OCI-LY7 (cell line): ENCODE measurements at regions not wholly inside any gene's neighbourhood (a gene's known extent, or its start where the extent isn't known, plus 50 kb on each side); places are given as distances from the start of the nearest gene placed in this dataset.

ENCODE experiments used
- BruUV-seq: library from RNA; stranded (reverse); fragments of 400-500 nt; replicated peaks from 2 replicates; lab custom pipeline; 2021; lab: Mats Ljungman, UMichigan
- CTCF ChIA-PET: fragments of 300-600 bp; sonication (Branson Sonifier 250); formaldehyde crosslinking; loops from one replicate; lab custom pipeline; 2022; ENCODE audit warnings: antibody characterized with exemption; ENCODE audit not compliant: unreplicated experiment; lab: Charles Lee
- POLR2A ChIA-PET: fragments of 300-600 bp; sonication (Branson Sonifier 250); formaldehyde crosslinking; loops from one replicate; lab custom pipeline; 2022; ENCODE audit warnings: antibody characterized with exemption; lab: Charles Lee
- DNase-seq: peaks from one replicate; pipeline ENCODE4 v3.0.0-alpha.2; 2015; ENCODE audit warnings: low spot score
- H2AFZ ChIP-seq: fragments of 200-600 bp; sonication (generic), shearing (Covaris generic); 2 replicates; pipeline ENCODE4 v1.6.1; 2014; ENCODE audit warnings: mild to moderate bottlenecking, antibody characterized with exemption, low read length, moderate library complexity
- H3K27ac ChIP-seq: fragments of 200-600 bp; sonication (generic); 2 replicates; pipeline ENCODE4 v1.5.1; 2014; ENCODE audit warnings: mixed run types, low read depth, mild to moderate bottlenecking, moderate library complexity, low read length, inconsistent platforms; ENCODE audit not compliant: poor library complexity, severe bottlenecking
- H3K36me3 ChIP-seq: fragments of 200-600 bp; sonication (generic); 2 replicates; pipeline ENCODE4 v1.6.1; 2014; ENCODE audit warnings: mild to moderate bottlenecking, antibody characterized with exemption, low read length, moderate library complexity, mixed read lengths; ENCODE audit not compliant: insufficient read depth
- H3K4me1 ChIP-seq: fragments of 200-600 bp; sonication (generic); 2 replicates; pipeline ENCODE4 v1.5.1; 2014; ENCODE audit warnings: mild to moderate bottlenecking, low read length; ENCODE audit not compliant: insufficient read depth, poor library complexity, severe bottlenecking
- H3K4me2 ChIP-seq: fragments of 200-600 bp; sonication (generic); 2 replicates; pipeline ENCODE4 v1.6.1; 2014; ENCODE audit warnings: mild to moderate bottlenecking, low read length
- H3K4me3 ChIP-seq: fragments of 200-600 bp; sonication (generic); 2 replicates; pipeline ENCODE4 v1.5.1; 2014; ENCODE audit warnings: mild to moderate bottlenecking, low read depth, low read length; ENCODE audit not compliant: poor library complexity, severe bottlenecking
- H3K79me2 ChIP-seq: fragments of 200-600 bp; sonication (generic); 2 replicates; pipeline ENCODE4 v1.6.1; 2016; ENCODE audit warnings: low read depth, mild to moderate bottlenecking, low read length, moderate library complexity, mixed read lengths; ENCODE audit not compliant: insufficient read depth
- H3K9me2 ChIP-seq: fragments of 200-600 bp; sonication (generic); 2 replicates; pipeline ENCODE4 v1.6.1; 2016; ENCODE audit warnings: mild to moderate bottlenecking, low read length, mixed read lengths; ENCODE audit not compliant: insufficient read depth
- H3K9me3 ChIP-seq: fragments of 200-600 bp; sonication (generic); 2 replicates; pipeline ENCODE4 v1.6.1; 2014; ENCODE audit warnings: mild to moderate bottlenecking, mixed run types, low read length, mixed read lengths
- H4K20me1 ChIP-seq: fragments of 200-600 bp; sonication (generic); 2 replicates; pipeline ENCODE4 v1.6.1; 2014; ENCODE audit warnings: mild to moderate bottlenecking, antibody characterized with exemption, low read length, moderate library complexity, mixed read lengths; ENCODE audit not compliant: insufficient read depth
- CTCF ChIP-seq: fragments of 200-600 bp; sonication (generic); conservative IDR thresholded peaks from 2 replicates; pipeline ENCODE4 v1.5.1; 2014; ENCODE audit warnings: mild to moderate bottlenecking, antibody characterized with exemption, low read length, moderate library complexity, mixed read lengths
- EZH2phosphoT487 ChIP-seq: fragments of 200-600 bp; sonication (generic); IDR thresholded peaks from 2 replicates; pipeline ENCODE4 v1.6.1; 2018; ENCODE audit warnings: low read depth, borderline replicate concordance, mild to moderate bottlenecking, mixed run types, antibody characterized with exemption, low read length, moderate library complexity, mixed read lengths
- intact Hi-C: fragments of 100-400 bp; cut with micrococcal nuclease; formaldehyde crosslinking; loops from one replicate; pipeline ENCODE4 v1.10.0; 2022; ENCODE audit not compliant: unreplicated experiment

- ChIA-PET CTCF (interaction anchor here (1.8 kb wide), 1 partner anchor 8 kb away, joined by 7 read pairs; no protein-coding TSS in a partner anchor), POLR2A (interaction anchor here (0.5 to 2.6 kb wide), 4 partner anchors 11 to 14 kb away, joined by 3 to 13 read pairs (median 6); no protein-coding TSS in a partner anchor)
- no peak for DNase-seq
- Histone ChIP-seq H3K9me2 (no peaks in the 10 kb centered on the region), H3K9me3 (no peaks in the 10 kb centered on the region), H2AFZ (peak overlapping the region; percentile 48), H3K36me3 (no peaks in the 10 kb centered on the region), H3K4me2 (no peak overlapping the region), H4K20me1 (no peaks in the 10 kb centered on the region), H3K4me1 (peaks cover 62% of the 10 kb centered on the region), H3K79me2 (no peaks in the 10 kb centered on the region), H3K27ac (no peak overlapping the region), H3K4me3 (no peak overlapping the region)
- no peak for TF ChIP-seq EZH2phosphoT487
- TF ChIP-seq CTCF: no peak
- no TSS peak for BruUV-seq
- intact Hi-C loops: no loop called here
Measured at GRCh38 chr6:113644861-113645575, 212.1 kb upstream of the MARCKS start.

DNA sequence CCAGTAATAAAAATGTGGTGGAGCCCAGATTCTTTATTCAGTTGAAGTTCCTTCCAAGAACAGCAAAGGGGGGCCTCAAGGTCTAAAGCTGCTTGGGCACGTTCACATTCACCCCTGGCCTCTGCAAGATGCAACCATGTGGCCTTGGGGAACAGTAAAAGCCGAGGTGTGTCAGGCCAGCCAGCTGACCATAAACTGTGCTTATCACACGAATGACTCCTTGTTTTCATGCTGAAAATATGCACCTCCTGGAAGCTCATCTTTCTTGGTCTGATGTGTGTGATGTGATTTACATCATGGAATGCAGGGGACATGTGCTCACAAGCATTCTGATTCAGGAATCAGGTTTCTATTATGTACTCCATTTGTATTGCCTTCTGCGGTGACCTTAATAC, 211.6 kb upstream of the MARCKS start:
- H3K4me1 ChIP-seq: peaks cover 64% of the 10 kb centered on the region
- BruUV-seq: no TSS peak
- no peak overlapping the region for H3K27ac ChIP-seq
- H3K9me2 ChIP-seq: no peaks in the 10 kb centered on the region
- DNase-seq: no peak
- intact Hi-C loops: no loop called here
- no peak for TF ChIP-seq CTCF
- no peak for TF ChIP-seq EZH2phosphoT487
- H3K36me3 ChIP-seq: no peaks in the 10 kb centered on the region
- no peaks in the 10 kb centered on the region for H3K9me3 ChIP-seq
- H3K79me2 ChIP-seq: no peaks in the 10 kb centered on the region
- peak overlapping the region; percentile 48 for H2AFZ ChIP-seq
- ChIA-PET CTCF (interaction anchor here (1.8 kb wide), 1 partner anchor 9 kb away, joined by 7 read pairs; no protein-coding TSS in a partner anchor), POLR2A (interaction anchor here (0.5 to 2.6 kb wide), 5 partner anchors 10 to 722 kb away, joined by 3 to 13 read pairs (median 4); no protein-coding TSS in a partner anchor)
- H4K20me1 ChIP-seq: no peaks in the 10 kb centered on the region
- no peak overlapping the region for H3K4me3 ChIP-seq
- H3K4me2 ChIP-seq: no peak overlapping the region

GRCh38 chr6:113645986-113646385, 211.2 kb upstream of the MARCKS start:
- CTCF ChIA-PET: interaction anchor here (1.8 kb wide), 1 partner anchor 9 kb away, joined by 7 read pairs; no protein-coding TSS in a partner anchor
- H3K9me2 ChIP-seq: no peaks in the 10 kb centered on the region
- H3K36me3 ChIP-seq: no peaks in the 10 kb centered on the region
- H3K9me3 ChIP-seq: no peaks in the 10 kb centered on the region
- TF ChIP-seq EZH2phosphoT487 (no peak), CTCF (no peak)
- H3K4me1 ChIP-seq: peaks cover 68% of the 10 kb centered on the region
- intact Hi-C loops: no loop called here
- no peak for DNase-seq
- no peak overlapping the region for H3K4me3 ChIP-seq
- H2AFZ ChIP-seq: peak overlapping the region; percentile 48
- no peak overlapping the region for H3K4me2 ChIP-seq
- no TSS peak for BruUV-seq
- no peaks in the 10 kb centered on the region for H3K79me2 ChIP-seq
- no peak overlapping the region for H3K27ac ChIP-seq
- POLR2A ChIA-PET: interaction anchor here (0.6 to 2.6 kb wide), 6 partner anchors 10 to 722 kb away, joined by 3 to 13 read pairs (median 6); no protein-coding TSS in a partner anchor
- no peaks in the 10 kb centered on the region for H4K20me1 ChIP-seq
